Tibial nerve (tissue), 4 donors: ENCODE measurements at regions not wholly inside any gene's neighbourhood (a gene's known extent, or its start where the extent isn't known, plus 50 kb on each side); places are given as distances from the start of the nearest gene placed in this dataset.

Source experiments
- DNase-seq, 2 donors: peaks; one replicate each; pipeline ENCODE4 v3.0.0-alpha.2; 2019; ENCODE audit warnings: low spot score in 2 of 2
- H3K27ac ChIP-seq, 4 donors: fragments of 200-600 bp; sonication (generic) in 3 of 4; one replicate each; pipeline ENCODE4 v1.5.1; 2017 to 2019; ENCODE audit warnings: mild to moderate bottlenecking in 1 of 4
- H3K27me3 ChIP-seq, 2 donors: fragments of 200-600 bp; sonication (generic) in 1 of 2; one replicate each; pipeline versions ENCODE4 v1.5.1 to v1.6.0; 2017 to 2019
- H3K36me3 ChIP-seq, 3 donors: fragments of 200-600 bp; sonication (generic); one replicate each; pipeline ENCODE4 v1.5.1; 2018 to 2019
- H3K4me1 ChIP-seq, 4 donors: fragments of 200-600 bp; sonication (generic) in 3 of 4; one replicate each; pipeline ENCODE4 v1.5.1; 2017 to 2019
- H3K4me3 ChIP-seq, 4 donors: fragments of 200-600 bp; sonication (generic) in 3 of 4; one replicate each; pipeline ENCODE4 v1.5.1; 2017 to 2019; ENCODE audit warnings: mild to moderate bottlenecking in 1 of 4, moderate library complexity in 1 of 4
- H3K9me3 ChIP-seq, 4 donors: fragments of 200-600 bp; sonication (generic) in 3 of 4; one replicate each; pipeline ENCODE4 v1.5.1; 2017 to 2019
- EP300 ChIP-seq, 2 donors: sonication (generic); formaldehyde crosslinking; IDR thresholded peaks; one replicate each; pipeline ENCODE4 v1.6.1; 2017; ENCODE audit warnings: antibody characterized with exemption in 2 of 2, mild to moderate bottlenecking in 1 of 2
- POLR2A ChIP-seq, 2 donors: fragments of 450-650 bp; IDR thresholded peaks; one replicate each; pipeline ENCODE4 v1.6.1; 2017; ENCODE audit warnings: antibody characterized with exemption in 2 of 2, mild to moderate bottlenecking in 2 of 2, moderate library complexity in 2 of 2
- WGBS, 2 donors: methylation state at CpG; one replicate each; pipeline ENCODE4 v1.1.5; 2018; 5-methylcytosine and 5-hydroxymethylcytosine counted together
- TF ChIP-seq, protein P1 (sequence below), 5 experiments: fragments of 200-600 bp in 3 of 5; fragments of 450-650 bp in 2 of 5; sonication (generic) in 3 of 5; IDR thresholded peaks; one replicate each; pipeline ENCODE4 v1.5.1; 2016 to 2019; ENCODE audit warnings: antibody characterized with exemption in 5 of 5, mild to moderate bottlenecking in 3 of 5, moderate library complexity in 2 of 5

DNA sequence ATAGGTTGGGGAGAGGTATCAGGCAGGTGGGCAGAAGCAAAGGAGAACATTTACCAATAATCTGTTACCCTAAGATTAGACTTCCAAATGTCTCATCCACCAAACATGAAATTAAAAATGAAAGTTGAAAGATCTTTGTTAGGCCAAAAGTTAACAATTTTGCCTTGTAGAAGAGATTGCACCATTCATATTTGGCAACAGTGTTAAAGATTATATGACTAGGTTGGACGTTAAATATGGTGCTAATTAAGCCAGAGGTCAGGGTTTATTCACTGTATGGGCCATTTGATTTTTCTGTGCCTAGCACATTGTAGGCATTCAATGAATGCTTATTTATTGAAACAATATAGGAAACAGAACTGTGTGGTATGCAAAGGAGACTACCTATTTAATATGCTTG, 126.1 kb upstream of the SLC5A12 start:
- 24 to 34% methylated on average over 1 of the region's 1 CpG for WGBS, 2 donors
- peaks cover 0 to 29% (median 10%) of the 10 kb centered on the region in 4 donors for H3K4me1 ChIP-seq

GRCh38 chr11:26849036-26849435, 127.2 kb upstream of the SLC5A12 start:
- TF ChIP-seq, protein P1, sequence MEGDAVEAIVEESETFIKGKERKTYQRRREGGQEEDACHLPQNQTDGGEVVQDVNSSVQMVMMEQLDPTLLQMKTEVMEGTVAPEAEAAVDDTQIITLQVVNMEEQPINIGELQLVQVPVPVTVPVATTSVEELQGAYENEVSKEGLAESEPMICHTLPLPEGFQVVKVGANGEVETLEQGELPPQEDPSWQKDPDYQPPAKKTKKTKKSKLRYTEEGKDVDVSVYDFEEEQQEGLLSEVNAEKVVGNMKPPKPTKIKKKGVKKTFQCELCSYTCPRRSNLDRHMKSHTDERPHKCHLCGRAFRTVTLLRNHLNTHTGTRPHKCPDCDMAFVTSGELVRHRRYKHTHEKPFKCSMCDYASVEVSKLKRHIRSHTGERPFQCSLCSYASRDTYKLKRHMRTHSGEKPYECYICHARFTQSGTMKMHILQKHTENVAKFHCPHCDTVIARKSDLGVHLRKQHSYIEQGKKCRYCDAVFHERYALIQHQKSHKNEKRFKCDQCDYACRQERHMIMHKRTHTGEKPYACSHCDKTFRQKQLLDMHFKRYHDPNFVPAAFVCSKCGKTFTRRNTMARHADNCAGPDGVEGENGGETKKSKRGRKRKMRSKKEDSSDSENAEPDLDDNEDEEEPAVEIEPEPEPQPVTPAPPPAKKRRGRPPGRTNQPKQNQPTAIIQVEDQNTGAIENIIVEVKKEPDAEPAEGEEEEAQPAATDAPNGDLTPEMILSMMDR (IDR thresholded peaks at IDR 0.05), result no peak
- TF ChIP-seq EP300 (IDR thresholded peaks at IDR 0.05), result peak in 1 of 2 donors; percentile 62
- peak; percentile 41 to 50 for DNase-seq
- no peak overlapping the region for H3K4me3 ChIP-seq
- H3K9me3 ChIP-seq, result no peaks in the 10 kb centered on the region
- H3K4me1 ChIP-seq, result peaks cover 0 to 29% (median 8%) of the 10 kb centered on the region in 4 donors
- no peaks in the 10 kb centered on the region for H3K36me3 ChIP-seq
- H3K27ac ChIP-seq, result peak overlapping the region; percentile 1 to 88 (median 50)
- no peaks in the 10 kb centered on the region for H3K27me3 ChIP-seq
- WGBS, 2 donors, result 20 to 23% methylated on average over 5 of the region's 5 CpGs

More for the DNA sequence above, 126.1 kb upstream of the SLC5A12 start:
- no peak for TF ChIP-seq POLR2A (IDR thresholded peaks at IDR 0.05)
- H3K4me3 ChIP-seq, result no peak overlapping the region
- peak overlapping the region; percentile 62 to 88 (median 76) for H3K27ac ChIP-seq
- DNase-seq, result no peak
- no peaks in the 10 kb centered on the region for H3K36me3 ChIP-seq
- H3K9me3 ChIP-seq, result no peaks in the 10 kb centered on the region
- H3K27me3 ChIP-seq, result no peaks in the 10 kb centered on the region

GRCh38 chr11:26851291-26851690, 129.4 kb upstream of the SLC5A12 start:
- Histone ChIP-seq H3K27me3 (no peaks in the 10 kb centered on the region), H3K4me1 (peaks cover 0 to 38% (median 6%) of the 10 kb centered on the region in 4 donors), H3K27ac (no peak overlapping the region), H3K36me3 (no peaks in the 10 kb centered on the region), H3K9me3 (no peaks in the 10 kb centered on the region), H3K4me3 (no peak overlapping the region)
- 90 to 91% methylated on average over 3 of the region's 3 CpGs for WGBS, 2 donors
- no peak for DNase-seq
- TF ChIP-seq, protein P1 (IDR thresholded peaks at IDR 0.05), result no peak
- TF ChIP-seq POLR2A (IDR thresholded peaks at IDR 0.05), result no peak

DNA sequence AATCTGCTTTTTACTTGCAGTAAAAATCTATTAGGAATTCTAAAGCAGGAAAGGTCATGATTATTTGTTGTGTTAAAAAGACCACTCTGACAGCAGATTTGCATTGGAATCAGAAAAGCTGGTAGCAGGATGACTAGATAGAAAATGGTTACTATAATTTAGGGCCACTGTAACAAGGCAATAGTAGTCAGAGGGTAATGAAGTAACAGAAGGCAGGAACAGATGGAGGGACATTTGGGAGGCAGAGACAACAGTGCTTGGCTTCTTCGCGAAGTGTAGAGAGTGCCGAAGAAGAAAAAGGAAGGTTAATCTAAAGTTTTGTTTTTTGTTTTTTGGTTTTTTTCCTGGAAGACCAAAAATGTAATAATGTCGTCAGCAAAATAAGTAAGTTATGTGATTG, 129.8 kb upstream of the SLC5A12 start:
- WGBS, 2 donors, result 92 to 93% methylated on average over 4 of the region's 4 CpGs
- DNase-seq, result no peak
- Histone ChIP-seq H3K27me3 (no peaks in the 10 kb centered on the region), H3K27ac (no peak overlapping the region), H3K9me3 (no peaks in the 10 kb centered on the region), H3K4me1 (peaks cover 0 to 38% (median 6%) of the 10 kb centered on the region in 4 donors), H3K36me3 (no peaks in the 10 kb centered on the region), H3K4me3 (no peak overlapping the region)
- TF ChIP-seq, protein P1 (IDR thresholded peaks at IDR 0.05), result no peak
- TF ChIP-seq POLR2A (IDR thresholded peaks at IDR 0.05), result no peak
- TF ChIP-seq EP300 (IDR thresholded peaks at IDR 0.05), result no peak

GRCh38 chr11:26858098-26858497, 135.8 kb upstream of the FIBIN start:
- DNase-seq, result no peak
- H3K4me3 ChIP-seq, result no peak overlapping the region
- no peaks in the 10 kb centered on the region for H3K36me3 ChIP-seq
- H3K27me3 ChIP-seq, result no peaks in the 10 kb centered on the region
- H3K4me1 ChIP-seq, result peaks cover 0 to 9% (median 0%) of the 10 kb centered on the region in 4 donors
- no peak overlapping the region for H3K27ac ChIP-seq
- no peaks in the 10 kb centered on the region for H3K9me3 ChIP-seq
- TF ChIP-seq POLR2A (IDR thresholded peaks at IDR 0.05), result no peak
- TF ChIP-seq, protein P1 (IDR thresholded peaks at IDR 0.05), result no peak
- no peak for TF ChIP-seq EP300 (IDR thresholded peaks at IDR 0.05)

- no peaks in the 10 kb centered on the region for H3K9me3 ChIP-seq
- H3K36me3 ChIP-seq, result no peaks in the 10 kb centered on the region
- no peak for DNase-seq
- no peak overlapping the region for H3K27ac ChIP-seq
- H3K4me3 ChIP-seq, result no peak overlapping the region
- H3K27me3 ChIP-seq, result no peaks in the 10 kb centered on the region
- TF ChIP-seq, protein P1 (IDR thresholded peaks at IDR 0.05), result no peak
- TF ChIP-seq EP300 (IDR thresholded peaks at IDR 0.05) (no peak), POLR2A (IDR thresholded peaks at IDR 0.05) (no peak)
- WGBS, 2 donors, result 78 to 84% methylated on average over 3 of the region's 3 CpGs
- peaks cover 0 to 9% (median 0%) of the 10 kb centered on the region in 4 donors for H3K4me1 ChIP-seq
Measured at GRCh38 chr11:26859416-26859815, 134.5 kb upstream of the FIBIN start.
